Body of pancreas (tissue), 4 donors: ENCODE measurements at regions not wholly inside any gene's neighbourhood (a gene's known extent, or its start where the extent isn't known, plus 50 kb on each side); places are given as distances from the start of the nearest gene placed in this dataset.

Experiments used
- ATAC-seq: fragments of 150-250 bp; one replicate; pipeline ENCODE4 v1.9.1; 2016
- DNase-seq, 4 donors: peaks; one replicate each; pipeline ENCODE4 v3.0.0-alpha.2; 2019
- H3K27ac ChIP-seq, 4 donors: fragments of 200-600 bp; sonication (generic); 1 replicate in 3 of 4; 2 replicates in 1 of 4; pipeline versions ENCODE4 v1.5.1 to v1.6.1; 2016 to 2019; ENCODE audit warnings: mild to moderate bottlenecking in 1 of 4, mixed read lengths in 1 of 4, moderate library complexity in 1 of 4
- H3K27me3 ChIP-seq, 2 donors: fragments of 200-600 bp; sonication (generic); one replicate each; pipeline ENCODE4 v1.6.0; 2016; ENCODE audit warnings: mild to moderate bottlenecking in 1 of 2
- H3K36me3 ChIP-seq, 2 donors: fragments of 200-600 bp; sonication (generic); replicated peaks in 1 of 2; 2 replicates each; pipeline ENCODE4 v1.5.1; 2016; ENCODE audit warnings: low read depth in 2 of 2; ENCODE audit not compliant: insufficient read depth in 1 of 2
- H3K4me1 ChIP-seq: fragments of 200-600 bp; sonication (generic); one replicate; pipeline ENCODE4 v1.6.0; 2016
- H3K4me3 ChIP-seq, 2 donors: fragments of 200-600 bp; sonication (generic); 1 replicate in 1 of 2; 2 replicates in 1 of 2; pipeline ENCODE4 v1.5.1; 2016 to 2019
- H3K9me3 ChIP-seq, 3 donors: fragments of 200-600 bp; sonication (generic); 1 replicate in 2 of 3; 2 replicates in 1 of 3; pipeline ENCODE4 v1.5.1; 2016
- POLR2A ChIP-seq, 3 donors: fragments of 450-650 bp; IDR thresholded peaks; one replicate each; pipeline ENCODE4 v1.6.1; 2016; ENCODE audit warnings: antibody characterized with exemption in 3 of 3, mild to moderate bottlenecking in 2 of 3
- WGBS, 2 donors: methylation state at CpG; one replicate each; pipeline ENCODE4 v1.1.5; 2017; 5-methylcytosine and 5-hydroxymethylcytosine counted together
- intact Hi-C: fragments of 100-400 bp; cut with DNase I; formaldehyde crosslinking; loops from one replicate; pipeline ENCODE4 v1.15.1; 2023
- TF ChIP-seq, protein P1 (sequence below), 7 experiments: fragments of 450-650 bp in 4 of 7; fragments of 200-600 bp in 3 of 7; sonication (generic) in 3 of 7; IDR thresholded peaks; one replicate each; pipeline ENCODE4 v1.5.1; 2016 to 2019; ENCODE audit warnings: antibody characterized with exemption in 7 of 7

DNA sequence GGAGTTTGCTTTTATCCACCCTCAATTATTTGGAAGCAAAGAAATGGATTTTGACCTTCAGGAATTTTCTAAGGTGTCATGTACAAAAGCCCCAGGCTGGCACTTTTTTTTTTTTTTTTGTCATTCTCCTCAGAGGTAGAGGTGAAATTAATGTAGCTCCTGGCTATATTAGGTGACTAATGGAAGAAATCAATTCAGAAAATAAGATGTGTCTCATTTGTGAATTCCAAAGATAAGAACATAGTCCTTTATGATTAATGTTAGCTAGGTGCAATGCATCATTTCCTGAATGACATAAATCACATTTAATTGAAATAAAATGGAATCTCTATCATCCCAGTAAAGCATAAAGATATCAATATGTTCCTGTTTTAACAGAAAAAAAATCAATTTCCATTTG, 477.6 kb downstream of the FBXO15 start:
- no peak for TF ChIP-seq POLR2A (IDR thresholded peaks at IDR 0.05)
- TF ChIP-seq, protein P1, sequence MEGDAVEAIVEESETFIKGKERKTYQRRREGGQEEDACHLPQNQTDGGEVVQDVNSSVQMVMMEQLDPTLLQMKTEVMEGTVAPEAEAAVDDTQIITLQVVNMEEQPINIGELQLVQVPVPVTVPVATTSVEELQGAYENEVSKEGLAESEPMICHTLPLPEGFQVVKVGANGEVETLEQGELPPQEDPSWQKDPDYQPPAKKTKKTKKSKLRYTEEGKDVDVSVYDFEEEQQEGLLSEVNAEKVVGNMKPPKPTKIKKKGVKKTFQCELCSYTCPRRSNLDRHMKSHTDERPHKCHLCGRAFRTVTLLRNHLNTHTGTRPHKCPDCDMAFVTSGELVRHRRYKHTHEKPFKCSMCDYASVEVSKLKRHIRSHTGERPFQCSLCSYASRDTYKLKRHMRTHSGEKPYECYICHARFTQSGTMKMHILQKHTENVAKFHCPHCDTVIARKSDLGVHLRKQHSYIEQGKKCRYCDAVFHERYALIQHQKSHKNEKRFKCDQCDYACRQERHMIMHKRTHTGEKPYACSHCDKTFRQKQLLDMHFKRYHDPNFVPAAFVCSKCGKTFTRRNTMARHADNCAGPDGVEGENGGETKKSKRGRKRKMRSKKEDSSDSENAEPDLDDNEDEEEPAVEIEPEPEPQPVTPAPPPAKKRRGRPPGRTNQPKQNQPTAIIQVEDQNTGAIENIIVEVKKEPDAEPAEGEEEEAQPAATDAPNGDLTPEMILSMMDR (IDR thresholded peaks at IDR 0.05): no peak
- H3K27ac ChIP-seq: no peak overlapping the region
- ATAC-seq: no peak
- no peaks in the 10 kb centered on the region for H3K9me3 ChIP-seq
- no peak for DNase-seq
- no peak overlapping the region for H3K4me3 ChIP-seq
- no peaks in the 10 kb centered on the region for H3K36me3 ChIP-seq
- H3K27me3 ChIP-seq: no peaks in the 10 kb centered on the region
- intact Hi-C loops: no loop called here
- peaks cover 5% of the 10 kb centered on the region for H3K4me1 ChIP-seq

DNA sequence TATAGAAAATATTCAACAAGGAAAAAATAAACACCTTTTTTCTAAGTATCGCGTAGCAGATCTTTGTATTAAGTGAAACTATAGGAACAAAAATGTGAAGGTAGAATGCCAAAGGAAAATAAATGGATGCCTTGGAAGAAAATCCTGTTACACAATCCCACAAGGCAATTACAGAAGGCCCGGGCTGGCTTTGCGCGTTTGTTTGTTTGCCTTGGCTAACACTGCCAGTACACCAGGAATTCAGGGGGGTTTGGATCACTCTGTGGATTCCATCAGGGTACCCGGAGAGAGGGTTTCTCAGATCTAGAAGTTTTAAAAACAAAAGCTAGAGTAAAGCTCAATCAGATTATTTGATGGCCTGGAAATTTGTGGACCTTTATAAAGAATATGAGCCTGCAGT, 478.3 kb downstream of the FBXO15 start:
- ATAC-seq (no peak), DNase-seq (peak in 3 of 4 donors; percentile 8 to 20 (median 14))
- Histone ChIP-seq H3K36me3 (no peaks in the 10 kb centered on the region), H3K9me3 (no peaks in the 10 kb centered on the region), H3K27ac (peak overlapping the region in 1 of 4 donors; percentile 11), H3K27me3 (no peaks in the 10 kb centered on the region), H3K4me3 (no peak overlapping the region), H3K4me1 (peaks cover 5% of the 10 kb centered on the region)
- TF ChIP-seq POLR2A (IDR thresholded peaks at IDR 0.05): no peak
- TF ChIP-seq, protein P1 (IDR thresholded peaks at IDR 0.05): no peak
- intact Hi-C loops: no loop called here
- WGBS, 2 donors: 22 to 29% methylated on average over 6 of the region's 6 CpGs

DNA sequence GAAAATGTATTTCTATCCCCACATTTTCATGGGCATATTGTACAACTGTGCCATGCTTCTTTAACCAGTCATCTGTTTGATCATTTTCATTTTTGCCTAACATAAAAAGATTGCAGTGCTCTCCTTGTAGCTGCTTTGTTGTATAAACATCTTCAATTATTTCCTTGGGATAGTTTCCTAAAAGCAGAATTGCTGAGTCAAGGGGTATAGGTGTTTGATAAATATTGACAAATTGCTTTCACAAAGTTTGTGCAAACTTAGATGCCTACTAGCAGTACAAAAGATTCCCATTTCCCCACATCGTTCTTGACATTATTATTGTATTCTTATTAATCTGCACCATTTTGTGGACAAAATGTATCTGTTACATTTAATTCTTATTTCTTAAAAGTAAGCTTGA, 479.6 kb downstream of the FBXO15 start:
- 31 to 49% methylated on average over 1 of the region's 1 CpG for WGBS, 2 donors
- intact Hi-C loops: no loop called here
- ATAC-seq (no peak), DNase-seq (no peak)
- peaks cover 5% of the 10 kb centered on the region for H3K4me1 ChIP-seq
- TF ChIP-seq, protein P1 (IDR thresholded peaks at IDR 0.05): no peak
- no peak for TF ChIP-seq POLR2A (IDR thresholded peaks at IDR 0.05)
- no peaks in the 10 kb centered on the region for H3K9me3 ChIP-seq
- H3K27ac ChIP-seq: no peak overlapping the region
- no peaks in the 10 kb centered on the region for H3K36me3 ChIP-seq
- H3K27me3 ChIP-seq: no peaks in the 10 kb centered on the region
- no peak overlapping the region for H3K4me3 ChIP-seq

DNA sequence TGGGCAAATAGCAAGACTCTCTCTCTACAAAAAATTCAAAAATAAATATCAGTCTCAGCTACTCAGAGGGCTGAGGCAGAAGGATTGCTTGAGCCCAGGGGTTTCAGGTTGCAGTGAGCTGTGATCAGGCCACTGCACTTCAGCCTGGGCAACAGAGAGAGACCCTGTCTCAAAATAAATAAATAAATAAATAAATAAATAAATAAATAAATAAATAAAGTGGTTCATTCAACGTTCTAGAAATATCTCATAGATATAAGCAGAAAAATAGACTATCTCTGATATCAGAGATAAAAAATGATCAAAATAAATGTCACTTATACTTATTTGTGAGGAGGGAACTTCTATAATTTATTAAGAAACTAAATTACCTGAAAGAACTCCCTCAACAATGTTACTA, 480.9 kb downstream of the FBXO15 start:
- ATAC-seq: no peak

DNA sequence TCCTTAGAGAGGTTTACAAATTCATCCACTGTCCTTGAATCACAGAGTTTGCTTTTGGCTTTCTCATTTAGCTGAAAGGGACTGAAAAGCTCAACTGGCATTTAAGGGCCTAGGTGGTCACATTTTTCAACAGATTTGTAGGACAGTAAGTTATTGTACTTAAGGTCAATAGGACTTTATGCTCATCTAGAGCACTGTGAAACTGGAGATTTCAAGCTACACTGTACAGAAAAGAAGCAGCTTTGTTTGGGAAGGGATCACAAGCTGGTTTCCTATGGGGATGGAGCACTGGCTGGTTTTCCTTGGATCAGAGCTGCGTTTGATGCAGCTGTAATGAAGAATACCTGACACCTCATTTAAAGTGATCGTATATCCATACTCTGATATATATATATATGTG, 482.7 kb downstream of the FBXO15 start:
- intact Hi-C loops: no loop called here
- WGBS, 2 donors: 76 to 83% methylated on average over 2 of the region's 2 CpGs
- Histone ChIP-seq H3K4me1 (no peaks in the 10 kb centered on the region), H3K27ac (no peak overlapping the region), H3K27me3 (no peaks in the 10 kb centered on the region), H3K4me3 (no peak overlapping the region), H3K36me3 (no peaks in the 10 kb centered on the region), H3K9me3 (no peaks in the 10 kb centered on the region)
- ATAC-seq: no peak
- no peak for DNase-seq
- TF ChIP-seq, protein P1 (IDR thresholded peaks at IDR 0.05): no peak

More for the DNA sequence above, 480.9 kb downstream of the FBXO15 start:
- no peaks in the 10 kb centered on the region for H3K27me3 ChIP-seq
- no peak overlapping the region for H3K27ac ChIP-seq
- TF ChIP-seq, protein P1 (IDR thresholded peaks at IDR 0.05): no peak
- TF ChIP-seq POLR2A (IDR thresholded peaks at IDR 0.05): no peak
- no peak for DNase-seq
- H3K36me3 ChIP-seq: no peaks in the 10 kb centered on the region
- peaks cover 2% of the 10 kb centered on the region for H3K4me1 ChIP-seq
- H3K4me3 ChIP-seq: no peak overlapping the region
- H3K9me3 ChIP-seq: no peaks in the 10 kb centered on the region
- WGBS, 2 donors: 32 to 52% methylated on average over 1 of the region's 1 CpG
- intact Hi-C loops: no loop called here
